ENCODE measurements at regions not wholly inside any gene's neighbourhood (a gene's known extent, or its start where the extent isn't known, plus 50 kb on each side); places are given as distances from the start of the nearest gene placed in this dataset.

DNA sequence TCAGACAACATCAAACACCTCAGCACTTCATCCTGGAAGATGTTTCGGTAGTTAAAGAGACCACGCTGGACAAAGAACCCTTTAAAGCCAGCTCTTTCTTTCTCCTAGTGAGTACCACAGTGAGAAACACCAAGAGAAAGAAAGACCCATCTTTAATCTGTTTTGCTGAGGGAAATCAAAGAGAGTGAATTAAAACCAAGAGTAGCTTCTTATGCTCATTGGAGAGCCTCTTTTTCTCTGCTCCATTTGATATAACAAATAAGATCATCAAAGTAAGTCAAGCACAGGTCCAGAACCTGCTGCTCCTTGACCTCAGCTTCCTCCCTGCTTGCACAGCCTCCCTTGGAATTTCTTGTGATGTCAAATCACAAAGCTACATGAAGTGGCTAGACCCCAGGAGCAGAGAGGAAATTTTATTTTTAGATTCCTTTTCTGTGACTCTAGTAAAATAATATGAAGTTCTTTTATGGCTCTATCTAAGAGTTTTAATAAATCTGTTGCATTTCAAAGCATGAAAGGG, 436.4 kb downstream of the C3orf38 start:
- no peak for FAIRE-seq

DNA sequence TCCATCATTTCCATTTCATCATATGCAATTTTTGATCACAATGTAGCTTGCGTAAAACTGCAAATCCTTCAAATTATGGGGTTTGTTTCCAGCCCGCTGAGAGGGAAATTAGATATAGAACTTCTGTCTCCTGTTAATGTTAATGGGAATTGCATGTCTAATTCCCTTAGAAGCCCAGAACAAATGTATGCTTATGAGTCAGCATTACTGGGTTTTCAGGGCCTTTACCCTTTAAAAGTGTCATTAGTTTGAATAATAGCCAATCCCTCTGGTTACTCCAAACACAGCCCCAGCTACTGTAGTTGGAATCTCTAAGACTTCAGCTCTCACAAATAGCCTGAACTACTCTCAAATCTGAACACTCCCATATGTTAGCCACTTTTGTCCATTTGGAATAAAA, 439.4 kb downstream of the C3orf38 start:
- no peak for FAIRE-seq

DNA sequence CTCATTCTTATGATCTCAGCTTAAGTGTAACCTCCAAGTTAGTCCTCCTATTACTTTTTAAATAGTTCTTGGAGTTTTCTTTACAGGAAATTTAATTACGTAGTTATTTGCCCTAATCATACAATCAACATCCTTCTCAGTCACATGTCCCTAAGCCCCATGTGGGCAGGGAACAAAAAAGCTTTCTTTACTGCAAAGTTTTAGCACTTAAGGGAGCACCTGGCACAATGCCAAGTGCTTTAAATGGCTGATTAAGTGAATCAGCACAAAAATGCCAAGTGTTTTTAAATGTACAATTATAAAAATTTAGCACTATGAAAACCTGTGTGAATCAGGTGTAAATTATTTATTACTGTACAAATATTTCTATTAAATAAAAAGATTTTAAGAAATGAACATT, 445.3 kb downstream of the C3orf38 start:
- FAIRE-seq = no peak

DNA sequence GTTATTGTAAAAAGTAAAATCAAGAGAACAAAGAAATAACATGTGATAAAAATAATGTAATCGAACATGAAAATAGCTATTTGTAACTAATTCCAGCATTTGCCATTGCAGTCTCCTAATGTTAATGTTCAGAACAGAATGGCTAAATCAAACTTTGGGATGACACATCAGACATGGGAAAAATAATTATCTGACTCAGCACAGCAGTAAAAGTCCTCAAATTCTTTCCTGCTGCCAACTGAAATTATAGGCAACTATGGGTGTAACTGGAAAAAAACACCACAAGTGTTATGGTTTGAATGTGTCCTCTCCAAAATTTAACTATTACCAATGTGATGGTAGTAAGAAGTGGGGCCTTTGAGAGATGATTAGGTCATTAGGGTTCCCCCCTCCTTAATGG, 446.7 kb downstream of the C3orf38 start:
- no peak for FAIRE-seq

DNA sequence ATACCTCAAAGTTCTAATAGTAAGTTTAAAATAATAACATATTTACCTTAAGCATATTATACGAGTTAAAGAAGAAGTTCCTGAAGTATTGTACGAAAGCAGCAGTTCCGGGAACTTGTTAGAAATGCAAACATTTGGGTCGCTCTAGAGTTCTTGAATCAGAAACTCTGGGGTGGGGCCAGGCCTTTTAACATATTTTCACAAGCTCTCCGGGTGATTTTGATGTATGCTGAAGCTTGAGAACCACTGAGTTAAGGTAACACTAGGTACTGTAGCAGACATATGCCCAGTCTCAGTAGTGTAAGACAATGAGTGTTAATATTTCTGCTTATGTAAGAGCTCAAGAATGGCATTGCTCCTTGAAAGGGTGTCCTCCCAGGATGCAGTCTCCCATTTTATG, 461.1 kb downstream of the C3orf38 start:
- FAIRE-seq = no peak

DNA sequence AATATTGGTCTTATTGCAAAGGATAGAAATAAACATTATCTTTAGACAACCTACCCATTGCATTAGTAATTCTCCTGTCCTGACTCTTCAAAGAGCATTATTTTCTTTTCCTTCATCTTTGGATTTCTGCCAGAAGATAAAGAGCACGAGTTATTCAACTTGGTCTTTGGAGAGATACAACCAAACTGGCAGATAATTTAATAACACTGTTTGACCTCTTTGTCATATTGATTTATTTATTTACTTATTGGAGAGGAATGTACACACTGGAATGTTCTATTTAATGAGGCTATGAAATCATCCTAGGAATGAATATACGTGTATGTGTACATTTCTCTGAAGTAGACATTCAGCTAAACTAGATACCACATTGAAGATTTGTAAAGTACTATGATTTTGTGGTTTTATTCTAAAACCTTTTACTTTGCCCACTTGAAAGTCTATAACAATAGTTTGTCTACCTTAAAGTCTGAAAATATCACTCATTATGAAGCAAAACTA, 462.1 kb downstream of the C3orf38 start:
- no peak for FAIRE-seq

DNA sequence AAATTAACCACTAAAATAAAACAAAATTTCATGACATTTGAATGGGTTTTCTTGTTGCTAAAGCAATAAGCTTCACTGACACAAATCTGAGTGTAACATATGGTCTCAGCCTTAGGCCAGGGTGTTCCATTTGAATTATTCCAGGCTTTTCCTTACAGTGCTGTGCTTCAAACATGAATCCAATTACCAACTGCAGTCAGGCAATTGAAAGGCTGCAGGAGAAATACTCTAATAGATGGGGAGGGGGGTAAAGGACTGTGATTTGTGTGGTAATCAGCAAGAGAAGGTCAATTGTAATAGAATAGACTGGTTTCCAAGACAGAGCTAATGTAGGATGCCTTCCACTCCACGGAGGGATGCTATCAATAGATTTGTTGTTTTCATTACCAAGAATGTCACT, 466.7 kb downstream of the C3orf38 start:
- FAIRE-seq = no peak

DNA sequence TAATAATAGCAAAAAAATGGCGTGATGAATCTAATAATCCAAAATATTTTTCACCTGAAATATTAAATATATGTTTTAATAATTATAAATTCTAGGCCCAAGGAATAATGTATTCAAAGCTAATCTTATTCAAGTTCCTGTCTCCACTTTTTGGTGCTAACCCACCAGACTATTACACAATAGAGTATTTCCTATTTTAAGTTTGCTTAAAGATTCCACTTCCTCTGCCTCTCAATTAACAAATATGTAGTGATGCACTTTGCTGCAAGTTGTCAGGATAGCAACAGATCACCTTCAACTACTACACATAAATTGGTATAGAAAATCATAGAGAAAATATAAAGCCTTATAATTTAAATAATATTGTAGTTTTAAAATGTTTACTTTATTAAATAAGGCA, 467.5 kb downstream of the C3orf38 start:
- no peak for FAIRE-seq

DNA sequence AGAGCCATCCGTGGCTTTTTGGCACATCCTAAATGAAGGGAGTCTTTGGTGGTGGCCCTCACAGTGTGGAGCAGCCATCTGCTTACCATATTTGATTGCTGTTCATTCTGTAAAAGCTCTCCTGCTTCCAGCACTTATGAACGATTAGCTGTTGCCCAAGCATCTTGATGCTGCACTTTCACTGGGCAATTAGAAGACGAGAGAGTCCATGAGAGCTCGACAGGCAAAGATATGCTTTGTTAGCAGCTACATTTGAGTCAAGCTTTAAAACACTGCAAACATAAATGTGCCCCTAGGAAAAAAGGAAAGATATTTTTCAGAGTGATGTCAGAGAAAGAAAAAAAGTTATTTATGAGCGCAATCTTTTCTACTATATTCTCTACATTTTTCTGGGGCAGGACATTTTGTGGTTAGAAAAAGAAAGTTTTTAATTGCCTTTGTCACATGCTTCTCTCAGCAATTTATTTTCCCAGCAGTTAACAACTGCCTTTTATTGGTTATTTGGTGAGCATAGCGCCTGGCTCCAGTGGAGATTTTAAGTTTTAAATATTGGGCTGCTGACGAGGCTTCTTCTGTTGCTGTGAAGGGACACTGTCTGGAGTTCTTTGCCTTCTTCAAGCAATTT, 468.4 kb downstream of the C3orf38 start:
- FAIRE-seq = no peak

DNA sequence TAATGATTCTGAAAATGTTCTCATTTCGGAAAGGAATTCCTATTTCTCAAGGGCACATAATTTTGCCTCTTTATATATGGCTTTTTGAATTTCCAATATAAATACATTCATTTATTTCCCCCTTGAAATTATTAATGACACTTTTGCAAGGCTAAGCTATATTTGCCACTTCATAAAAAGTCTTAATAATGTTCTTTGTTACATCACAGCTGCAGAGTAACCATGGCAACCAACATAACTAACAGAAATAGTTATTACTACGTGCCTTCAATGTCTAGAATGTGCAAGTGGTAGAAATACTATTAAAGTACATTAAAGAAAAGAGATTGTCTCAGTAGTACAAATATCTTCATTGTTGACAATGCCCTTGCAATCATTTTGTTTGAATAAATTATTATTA, 471.8 kb downstream of the C3orf38 start:
- FAIRE-seq = no peak

DNA sequence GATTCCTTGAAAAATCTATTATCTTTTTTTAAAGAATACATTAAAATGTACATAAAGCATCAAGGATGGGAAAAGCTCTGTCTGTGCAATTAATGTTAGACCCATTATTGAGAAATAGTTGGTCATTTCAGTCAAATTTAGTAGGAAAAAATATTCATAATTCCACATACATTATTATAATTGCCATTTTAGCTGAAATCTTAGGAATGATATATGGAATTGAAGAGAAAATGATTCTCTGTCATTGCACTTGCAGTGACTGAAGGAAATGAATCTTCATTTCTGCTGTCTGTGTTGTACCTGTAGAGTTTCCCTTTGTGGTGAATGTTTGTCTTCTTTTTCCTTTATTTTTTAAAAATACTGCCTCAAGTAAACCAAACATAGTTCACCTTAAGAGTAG, 473.9 kb downstream of the C3orf38 start:
- FAIRE-seq = no peak

DNA sequence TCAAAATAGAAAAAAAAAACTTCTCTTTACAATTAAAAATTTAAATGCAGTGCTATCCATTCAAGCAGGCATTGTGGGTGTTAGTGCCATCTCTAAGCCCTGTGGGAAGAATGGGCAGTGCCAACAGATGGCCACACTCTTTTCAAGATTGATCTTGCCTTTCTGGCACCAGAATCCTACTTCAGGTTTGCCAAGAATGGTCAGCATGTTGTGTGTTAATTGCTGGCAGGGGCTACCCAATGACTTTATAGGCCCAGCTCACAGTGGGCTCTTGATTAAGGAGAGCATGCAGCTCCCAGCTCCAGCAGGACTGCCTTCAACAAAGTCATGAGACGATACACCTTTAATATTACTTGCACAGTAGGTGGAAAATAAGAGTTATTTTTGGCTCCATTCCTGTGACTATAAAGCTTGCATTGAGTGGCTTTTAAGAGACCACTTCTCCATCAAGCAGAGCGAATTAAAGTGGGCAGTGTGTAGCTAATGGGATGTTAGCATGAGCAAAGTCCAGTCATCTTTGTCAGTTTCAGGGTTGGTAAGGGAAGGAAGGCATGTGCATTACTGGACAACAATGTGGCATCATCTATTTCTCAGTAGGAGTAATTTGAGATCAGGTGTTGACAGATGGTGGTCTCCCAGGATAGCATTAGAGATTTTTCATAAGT, 476.8 kb downstream of the C3orf38 start:
- FAIRE-seq = no peak

DNA sequence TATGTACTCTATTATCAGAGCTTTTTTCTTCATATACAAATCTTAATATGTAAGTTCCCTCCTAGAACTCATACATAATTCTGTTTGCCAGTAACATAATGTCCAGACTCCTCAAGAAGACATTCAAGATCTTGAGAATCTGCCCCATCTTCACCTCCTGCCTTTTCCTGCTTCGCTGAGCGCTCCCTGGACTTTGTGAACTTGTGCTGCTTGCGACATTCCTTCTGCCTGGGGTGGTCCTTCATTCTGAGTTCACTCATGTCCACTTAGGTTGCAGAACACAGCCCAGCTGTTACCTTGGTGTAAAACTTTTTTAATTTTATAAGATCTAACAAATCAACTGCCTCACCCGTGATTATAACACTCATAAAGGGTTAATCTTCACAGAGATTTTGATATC, 478.5 kb upstream of the EPHA3 start:
- FAIRE-seq = no peak

DNA sequence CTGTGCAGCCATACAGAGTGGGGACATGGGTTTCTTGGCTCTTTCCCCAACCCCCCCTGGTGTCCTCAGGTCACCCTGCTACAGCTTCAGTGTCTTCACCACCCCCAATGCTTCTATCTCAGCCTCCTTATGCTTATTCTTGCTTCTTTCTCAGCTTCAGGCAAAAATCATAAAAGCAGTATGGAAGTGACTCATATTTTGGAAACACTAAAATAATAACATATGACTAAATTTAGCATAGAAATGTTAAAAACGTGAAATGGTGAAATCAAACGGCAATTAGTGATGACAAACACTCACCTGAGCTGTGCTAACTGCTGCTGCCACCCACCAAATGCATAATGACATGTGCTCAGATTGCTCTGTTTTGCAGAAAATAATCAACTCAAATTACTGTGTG, 475.2 kb upstream of the EPHA3 start:
- FAIRE-seq = no peak

DNA sequence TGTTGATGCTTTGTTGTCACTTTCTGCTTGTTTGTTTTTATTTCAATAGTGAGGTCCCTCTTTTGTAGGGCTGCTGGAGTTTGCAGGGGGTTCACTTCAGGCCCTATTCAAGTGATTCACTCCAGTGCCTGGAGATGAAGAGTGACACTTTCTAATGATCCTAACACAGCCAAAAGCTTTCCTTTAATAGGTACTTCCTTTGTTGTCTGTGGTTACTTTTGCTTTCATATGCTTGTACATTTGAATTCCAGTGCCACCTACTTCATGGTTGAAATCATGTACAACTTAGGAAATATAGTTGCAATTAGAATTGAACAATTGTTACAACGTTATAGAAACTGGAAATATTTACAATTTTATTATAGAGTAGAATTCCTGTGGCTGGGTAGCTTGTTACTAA, 466.8 kb upstream of the EPHA3 start:
- FAIRE-seq = no peak

DNA sequence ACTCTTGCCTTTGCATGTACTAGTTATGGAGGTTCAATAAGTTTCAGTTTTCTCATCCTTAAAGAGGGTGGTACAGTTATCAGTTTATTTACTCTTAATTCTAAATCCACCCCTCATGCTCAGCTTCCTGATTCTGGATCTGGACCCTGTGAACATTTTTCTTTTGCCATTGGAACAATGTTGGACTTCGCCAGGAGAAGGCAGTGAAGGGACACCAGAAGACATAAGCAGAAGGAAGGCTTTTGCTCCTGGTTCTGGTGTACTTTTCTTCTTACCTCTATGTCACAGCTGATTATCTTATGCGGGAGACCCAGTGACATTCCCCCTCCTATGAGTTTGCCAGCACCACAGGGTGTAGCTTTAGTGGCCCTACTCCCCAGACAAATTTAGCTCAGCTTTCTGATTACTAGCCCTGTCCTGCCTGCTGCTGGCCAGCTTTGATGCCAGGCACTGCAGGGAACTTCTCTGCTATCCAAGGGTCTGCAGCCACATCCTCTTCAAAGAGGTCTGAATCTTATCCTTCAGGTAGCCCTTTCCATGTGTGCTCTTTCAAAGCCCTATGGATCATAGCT, 466.3 kb upstream of the EPHA3 start:
- no peak for FAIRE-seq

DNA sequence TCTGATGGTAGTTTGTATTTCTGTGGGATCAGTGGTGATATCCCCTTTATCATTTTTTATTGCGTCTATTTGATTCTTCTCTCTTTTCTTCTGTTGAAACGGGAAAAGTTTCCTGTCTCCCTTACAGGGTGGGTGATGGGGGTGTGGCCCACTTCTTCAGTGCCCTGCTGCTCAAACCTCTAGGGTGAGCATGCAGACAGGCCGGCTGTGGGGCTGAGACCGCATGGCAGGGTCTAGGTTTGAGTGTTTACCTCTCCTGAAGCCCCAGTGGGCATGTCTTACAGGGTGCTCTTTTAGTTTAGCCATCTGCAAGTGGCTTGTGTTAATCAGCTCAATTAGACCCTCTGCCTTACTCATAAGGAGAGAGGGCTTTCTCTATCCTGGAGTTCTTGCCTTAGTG, 450.0 kb upstream of the EPHA3 start:
- FAIRE-seq = no peak

DNA sequence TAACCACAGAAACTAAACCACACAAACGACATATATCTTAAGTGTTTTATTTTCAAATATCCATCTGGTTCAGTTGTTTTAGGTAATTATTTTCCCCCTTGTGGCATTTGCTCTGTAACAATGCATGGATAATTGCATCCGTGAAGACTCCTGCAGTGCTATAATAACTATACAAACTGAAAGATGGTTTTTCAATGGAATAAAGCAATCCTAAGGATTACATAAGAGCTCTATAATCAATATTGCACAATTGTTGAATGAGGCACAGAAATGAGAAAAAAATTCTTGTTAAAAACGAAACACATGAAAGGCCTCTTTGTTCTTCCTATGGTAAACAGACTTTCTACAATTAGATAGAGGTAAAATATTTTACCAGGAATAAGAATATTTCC, 446.0 kb upstream of the EPHA3 start:
- FAIRE-seq = no peak

DNA sequence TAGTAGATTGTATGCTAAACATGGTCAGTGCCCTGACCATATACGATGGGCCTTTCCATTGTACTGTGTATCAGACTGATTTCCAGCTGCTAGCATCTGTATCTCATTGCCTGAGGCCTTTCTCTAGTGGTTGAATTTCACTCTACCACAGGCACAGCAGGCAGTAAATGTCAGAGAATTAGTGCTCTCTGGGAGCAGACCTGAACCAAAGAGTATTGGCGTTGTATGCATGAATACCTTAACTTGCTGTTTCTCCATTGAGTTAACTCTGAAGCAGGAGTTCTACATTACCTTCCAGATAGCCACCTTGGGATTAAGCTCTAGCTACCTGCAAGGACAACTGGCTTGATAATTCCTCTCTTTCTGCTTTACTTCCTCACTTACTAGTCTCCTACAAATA, 439.2 kb upstream of the EPHA3 start:
- no peak for FAIRE-seq

DNA sequence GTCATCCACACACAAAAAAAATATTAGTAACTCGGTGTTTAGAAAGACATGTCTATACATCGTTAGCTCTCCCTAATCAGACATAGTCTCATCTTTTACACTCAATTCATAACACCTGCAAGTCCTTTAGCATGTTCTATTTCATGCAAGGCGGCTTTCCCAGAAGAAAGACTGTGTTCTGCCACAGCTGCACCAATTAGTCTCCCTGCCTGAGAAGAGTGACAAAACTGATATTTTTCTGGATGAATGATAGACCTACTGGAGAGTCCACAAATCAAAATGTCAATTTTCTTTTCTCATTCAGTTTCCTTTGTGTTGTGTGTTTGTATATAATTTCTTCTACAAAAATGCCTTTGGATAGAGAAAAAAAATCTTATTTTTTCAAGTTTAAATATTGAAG, 435.8 kb upstream of the EPHA3 start:
- FAIRE-seq = no peak

DNA sequence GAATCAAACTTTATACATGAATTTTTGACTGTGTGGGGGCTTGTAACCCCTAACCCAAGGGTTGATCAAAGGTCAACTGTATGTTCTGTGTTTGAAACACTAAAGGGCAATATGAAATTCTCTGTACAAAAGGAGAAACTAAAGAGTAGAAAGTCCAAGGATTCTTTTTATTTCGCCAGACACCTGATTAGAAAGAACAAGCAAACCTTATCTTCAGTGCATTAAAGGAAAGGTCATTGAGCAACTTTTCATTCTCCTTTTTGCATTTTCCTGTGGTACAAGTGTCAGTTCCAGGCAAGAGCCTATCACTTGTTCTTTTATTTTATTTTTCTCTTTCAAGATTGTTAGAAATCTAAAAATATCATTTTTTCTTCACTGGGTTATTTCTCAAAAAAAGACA, 430.1 kb upstream of the EPHA3 start:
- no peak for FAIRE-seq

DNA sequence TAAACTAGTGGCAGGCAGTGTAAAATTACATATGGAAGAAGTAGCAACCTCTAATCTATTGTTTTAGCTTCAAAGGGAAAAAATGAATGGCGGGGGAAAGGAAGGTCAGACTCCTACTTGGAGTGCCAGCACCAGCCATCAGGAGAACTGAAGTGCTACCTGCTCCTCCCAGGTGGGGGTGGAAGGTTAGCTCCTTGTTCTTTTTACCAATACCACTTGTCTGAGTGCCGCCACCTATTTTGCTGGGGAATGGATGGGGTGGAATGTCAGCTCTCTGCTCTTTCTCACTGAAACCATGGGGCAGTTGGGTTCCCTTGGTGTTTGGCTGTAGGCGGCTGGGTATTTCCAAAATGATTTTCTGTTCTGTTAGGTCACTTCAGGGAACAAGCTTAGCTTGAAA, 428.7 kb upstream of the EPHA3 start:
- no peak for FAIRE-seq

DNA sequence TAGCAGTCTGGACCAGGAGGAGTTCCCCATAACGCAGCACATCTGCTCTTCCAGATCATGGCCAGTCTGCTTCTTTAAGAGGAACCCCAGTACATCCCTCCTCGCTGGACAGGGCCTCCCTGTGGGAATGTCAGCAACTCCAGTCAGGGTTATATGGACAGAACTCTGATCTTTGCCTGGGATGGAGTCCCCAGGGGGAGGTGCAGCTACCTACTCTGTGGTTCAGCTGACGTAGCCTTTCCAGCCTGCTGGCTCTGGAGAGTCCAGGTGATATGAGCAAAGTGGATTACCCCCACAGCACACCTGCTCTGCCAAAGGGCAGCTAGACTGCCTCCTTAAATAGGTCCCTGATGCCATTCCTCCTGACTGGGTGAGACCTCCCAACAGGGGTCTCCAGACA, 417.1 kb upstream of the EPHA3 start:
- FAIRE-seq = no peak

DNA sequence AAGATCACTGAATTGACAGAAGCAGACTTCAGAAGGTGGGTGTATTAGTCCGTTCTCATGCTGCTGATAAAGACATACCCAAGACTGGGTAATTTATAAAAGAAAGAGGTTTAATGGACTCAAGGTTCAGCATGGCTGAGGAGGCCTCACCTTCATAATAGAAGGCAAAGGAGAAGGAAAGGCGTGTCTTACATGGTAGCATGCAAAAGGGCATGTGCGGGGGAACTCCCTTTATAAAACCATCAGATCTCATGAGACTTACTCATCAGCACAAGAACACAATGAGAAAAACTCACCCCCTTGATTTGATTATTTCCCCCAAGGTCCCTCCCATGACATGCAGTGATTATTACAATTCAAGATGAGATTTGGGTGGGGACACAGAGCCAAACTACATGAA, 416.3 kb upstream of the EPHA3 start:
- FAIRE-seq = no peak

Measured in islet of Langerhans (tissue), 1 donor.